ENCODE measurements at regions not wholly inside any gene's neighbourhood (a gene's known extent, or its start where the extent isn't known, plus 50 kb on each side); places are given as distances from the start of the nearest gene placed in this dataset.

- no peak for DNase-seq
Measured at GRCh38 chr13:50357136-50357535, 341.9 kb downstream of the KCNRG start.

GRCh38 chr13:50357586-50358118 is 342.4 kb downstream of the KCNRG start:
- peak in 4 of 51 donors; percentile 6 to 25 (median 12) for DNase-seq

- DNase-seq: peak in 4 of 51 donors; percentile 25 to 48 (median 36)
Measured at GRCh38 chr13:50358231-50359040, 343.2 kb downstream of the KCNRG start.

- DNase-seq: peak in 1 of 51 donors; percentile 5
Measured at GRCh38 chr13:50359041-50359367, 343.8 kb downstream of the KCNRG start.

GRCh38 chr13:50359779-50360178 is 344.5 kb downstream of the KCNRG start:
- no peak for DNase-seq

- no peak for DNase-seq
Measured at GRCh38 chr13:50360637-50361036, 345.4 kb downstream of the KCNRG start.

GRCh38 chr13:50361282-50361681 is 346.0 kb downstream of the KCNRG start:
- no peak for DNase-seq

- no peak for DNase-seq
Measured at GRCh38 chr13:50365408-50366391, 350.5 kb downstream of the KCNRG start.

GRCh38 chr13:50366488-50367174 is 351.4 kb downstream of the KCNRG start:
- DNase-seq: no peak

- no peak for DNase-seq
Measured at GRCh38 chr13:50369646-50370045, 354.4 kb downstream of the KCNRG start.

GRCh38 chr13:50370303-50370950 is 355.2 kb downstream of the KCNRG start:
- DNase-seq: no peak

GRCh38 chr13:50374517-50374916 is 359.3 kb downstream of the KCNRG start:
- DNase-seq: no peak

GRCh38 chr13:50375792-50376191 is 360.5 kb downstream of the KCNRG start:
- DNase-seq: no peak

- peak in 5 of 51 donors; percentile 5 to 31 (median 7) for DNase-seq
Measured at GRCh38 chr13:50376895-50377575, 361.8 kb downstream of the KCNRG start.

- DNase-seq: no peak
Measured at GRCh38 chr13:50377726-50378270, 362.6 kb downstream of the KCNRG start.

- DNase-seq: no peak
Measured at GRCh38 chr13:50378509-50379044, 363.3 kb downstream of the KCNRG start.

GRCh38 chr13:50379584-50379983 is 364.3 kb downstream of the KCNRG start:
- no peak for DNase-seq

GRCh38 chr13:50380905-50381304 is 365.7 kb downstream of the KCNRG start:
- DNase-seq: no peak

- DNase-seq: no peak
Measured at GRCh38 chr13:50382511-50382910, 367.3 kb downstream of the KCNRG start.

- DNase-seq: no peak
Measured at GRCh38 chr13:50382951-50383350, 367.7 kb downstream of the KCNRG start.
